ENCODE measurements at regions not wholly inside any gene's neighbourhood (a gene's known extent, or its start where the extent isn't known, plus 50 kb on each side); places are given as distances from the start of the nearest gene placed in this dataset.
"Not testable (repeated sequence)": the region's sequence is repeated elsewhere in the genome, so short reads cannot be mapped to it uniquely, and the experiment has no call there.

DNA sequence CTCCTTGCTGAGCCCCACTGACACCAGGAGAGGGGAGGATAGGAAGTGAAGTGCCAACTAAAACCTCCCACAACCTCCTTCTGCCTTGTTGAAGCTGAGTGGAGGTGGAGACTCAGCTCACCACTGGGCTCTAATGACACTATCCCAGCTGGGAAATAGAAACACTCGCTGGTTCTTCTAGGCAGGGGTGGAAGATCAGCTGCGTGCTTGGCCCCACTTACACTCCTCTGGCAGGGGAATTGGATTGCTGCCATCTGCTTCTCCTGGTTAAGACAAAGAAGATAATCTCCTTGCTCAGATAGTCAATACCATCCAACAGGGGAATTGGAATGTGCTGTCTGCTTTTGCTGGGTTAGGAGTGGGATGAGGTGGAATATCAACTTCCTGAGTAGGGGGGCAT lies 392.5 kb downstream of the ZNF674 start:
- Mint-ChIP-seq H3K9me3 (peaks cover 0 to 15% (median 4%) of the 10 kb centered on the region in 7 donors), H3K4me1 (no peaks in the 10 kb centered on the region), H3K27ac (no peak overlapping the region), H3K4me3 (no peak overlapping the region), H3K36me3 (no peaks in the 10 kb centered on the region), H3K27me3 (ENCODE audit: low read depth in 3 of 3) (peaks cover 0 to 4% (median 0%) of the 10 kb centered on the region in 3 donors)
- Histone ChIP-seq H3K27me3 (ENCODE audit: control insufficient read depth in 2 of 2, insufficient read depth in 2 of 2, low read length in 2 of 2) (no peaks in the 10 kb centered on the region), H3K9ac (ENCODE audit: insufficient read depth, low read length, poor library complexity, severe bottlenecking) (no peak overlapping the region), H3K4me2 (replicated peaks; ENCODE audit: extremely low read depth, low read length, poor library complexity, severe bottlenecking) (no peak overlapping the region), H3K27ac (ENCODE audit: low read depth in 1 of 2, low read length in 2 of 2) (no peak overlapping the region), H2AFZ (ENCODE audit: insufficient read depth, low read depth, low read length, poor library complexity, severe bottlenecking) (no peak overlapping the region), H3K9me3 (replicated peaks in 1 of 2; ENCODE audit: control insufficient read depth in 1 of 2, insufficient read depth in 1 of 2, low read length in 2 of 2) (peaks cover 0 to 5% of the 10 kb centered on the region in 2 donors), H3K4me3 (replicated peaks in 1 of 3; ENCODE audit: low read depth in 2 of 3, low read length in 3 of 3) (no peak overlapping the region), H4K20me1 (ENCODE audit: insufficient read depth, low read length) (no peaks in the 10 kb centered on the region), H3K36me3 (replicated peaks in 1 of 2; ENCODE audit: control insufficient read depth in 1 of 2, insufficient read depth in 2 of 2, low read length in 2 of 2) (no peaks in the 10 kb centered on the region), H3K4me1 (ENCODE audit: control insufficient read depth in 1 of 2, insufficient read depth in 2 of 2, low read length in 2 of 2) (no peaks in the 10 kb centered on the region), H3K79me2 (ENCODE audit: insufficient read depth, low read length) (no peaks in the 10 kb centered on the region)
- intact Hi-C loops (cut with micrococcal nuclease) = no loop called here
- TF ChIP-seq, protein P1, sequence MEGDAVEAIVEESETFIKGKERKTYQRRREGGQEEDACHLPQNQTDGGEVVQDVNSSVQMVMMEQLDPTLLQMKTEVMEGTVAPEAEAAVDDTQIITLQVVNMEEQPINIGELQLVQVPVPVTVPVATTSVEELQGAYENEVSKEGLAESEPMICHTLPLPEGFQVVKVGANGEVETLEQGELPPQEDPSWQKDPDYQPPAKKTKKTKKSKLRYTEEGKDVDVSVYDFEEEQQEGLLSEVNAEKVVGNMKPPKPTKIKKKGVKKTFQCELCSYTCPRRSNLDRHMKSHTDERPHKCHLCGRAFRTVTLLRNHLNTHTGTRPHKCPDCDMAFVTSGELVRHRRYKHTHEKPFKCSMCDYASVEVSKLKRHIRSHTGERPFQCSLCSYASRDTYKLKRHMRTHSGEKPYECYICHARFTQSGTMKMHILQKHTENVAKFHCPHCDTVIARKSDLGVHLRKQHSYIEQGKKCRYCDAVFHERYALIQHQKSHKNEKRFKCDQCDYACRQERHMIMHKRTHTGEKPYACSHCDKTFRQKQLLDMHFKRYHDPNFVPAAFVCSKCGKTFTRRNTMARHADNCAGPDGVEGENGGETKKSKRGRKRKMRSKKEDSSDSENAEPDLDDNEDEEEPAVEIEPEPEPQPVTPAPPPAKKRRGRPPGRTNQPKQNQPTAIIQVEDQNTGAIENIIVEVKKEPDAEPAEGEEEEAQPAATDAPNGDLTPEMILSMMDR (IDR thresholded peaks at IDR 0.05) = no peak
- no peak for DNase-seq
- WGBS (ENCODE audit: insufficient coverage) = no CpG with 5 or more reads among the region's 2 CpGs

DNA sequence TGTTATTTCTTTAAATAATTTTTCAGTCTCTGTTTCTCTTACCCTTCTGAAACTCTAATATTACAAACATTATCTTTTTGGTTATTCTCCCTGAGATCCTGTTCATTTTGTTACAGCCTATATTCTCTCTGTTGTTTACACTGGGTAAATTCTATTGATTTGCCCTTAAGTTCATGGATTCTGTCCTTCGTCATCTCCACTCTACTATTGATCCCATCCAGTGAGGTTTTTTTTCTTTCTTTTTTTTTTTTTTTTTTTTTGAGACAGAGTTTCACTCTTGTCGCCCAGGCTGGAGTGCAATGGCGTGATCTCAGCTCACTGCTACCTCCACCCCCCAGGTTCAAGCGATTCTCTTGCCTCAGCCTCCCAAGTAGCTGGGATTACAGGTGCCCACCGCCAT lies 393.9 kb downstream of the ZNF674 start:
- H3K4me1 ChIP-seq (ENCODE audit: control insufficient read depth in 1 of 2, insufficient read depth in 2 of 2, low read length in 2 of 2); H3K36me3 ChIP-seq (replicated peaks in 1 of 2; ENCODE audit: control insufficient read depth in 1 of 2, insufficient read depth in 2 of 2, low read length in 2 of 2); H3K9me3 ChIP-seq (replicated peaks in 1 of 2; ENCODE audit: control insufficient read depth in 1 of 2, insufficient read depth in 1 of 2, low read length in 2 of 2); H4K20me1 ChIP-seq (ENCODE audit: insufficient read depth, low read length); H3K4me3 ChIP-seq (replicated peaks in 1 of 3; ENCODE audit: low read depth in 2 of 3, low read length in 3 of 3); H3K79me2 ChIP-seq (ENCODE audit: insufficient read depth, low read length); DNase-seq; H3K4me1 Mint-ChIP-seq; H3K27ac Mint-ChIP-seq; H3K27me3 ChIP-seq (ENCODE audit: control insufficient read depth in 2 of 2, insufficient read depth in 2 of 2, low read length in 2 of 2); H3K36me3 Mint-ChIP-seq; H3K4me2 ChIP-seq (replicated peaks; ENCODE audit: extremely low read depth, low read length, poor library complexity, severe bottlenecking); H3K9ac ChIP-seq (ENCODE audit: insufficient read depth, low read length, poor library complexity, severe bottlenecking); H3K27ac ChIP-seq (ENCODE audit: low read depth in 1 of 2, low read length in 2 of 2); H3K27me3 Mint-ChIP-seq (ENCODE audit: low read depth in 3 of 3); intact Hi-C loops (cut with micrococcal nuclease); H2AFZ ChIP-seq (ENCODE audit: insufficient read depth, low read depth, low read length, poor library complexity, severe bottlenecking); H3K4me3 Mint-ChIP-seq: not testable (repeated sequence)
- no CpG with 5 or more reads among the region's 5 CpGs for WGBS (ENCODE audit: insufficient coverage)
- H3K9me3 Mint-ChIP-seq = peaks cover 0 to 13% (median 4%) of the 10 kb centered on the region in 7 donors
